H54 (cell line): ENCODE measurements at regions not wholly inside any gene's neighbourhood (a gene's known extent, or its start where the extent isn't known, plus 50 kb on each side); places are given as distances from the start of the nearest gene placed in this dataset.

Experiments used
- DNase-seq: peaks from one replicate; pipeline ENCODE4 v3.0.0; 2011; ENCODE audit warnings: low spot score, mixed read lengths; ENCODE audit not compliant: insufficient read length
- FAIRE-seq: peaks from 3 replicates; lab custom pipeline; 2011; peaks lifted over from hg19 to GRCh38; lab: Jason Lieb, UNC
- POLR2A ChIP-seq: IDR thresholded peaks from 2 replicates; pipeline ENCODE4 v1.6.1; 2011; ENCODE audit warnings: low read depth, mild to moderate bottlenecking, low read length

GRCh38 chr13:104140552-104140951 is 1074.3 kb upstream of the SLC10A2 start:
- FAIRE-seq: peak; percentile 6
- DNase-seq: no peak
- TF ChIP-seq POLR2A: no peak

GRCh38 chr13:104137416-104137815 is 1071.2 kb upstream of the SLC10A2 start:
- FAIRE-seq (peak; percentile 52), DNase-seq (no peak)
- no peak for TF ChIP-seq POLR2A

GRCh38 chr13:104132849-104133248 is 1066.6 kb upstream of the SLC10A2 start:
- FAIRE-seq (no peak), DNase-seq (no peak)
- no peak for TF ChIP-seq POLR2A

GRCh38 chr13:104114101-104114500 is 1047.9 kb upstream of the SLC10A2 start:
- FAIRE-seq (no peak), DNase-seq (no peak)
- no peak for TF ChIP-seq POLR2A

GRCh38 chr13:104111031-104111430 is 1044.8 kb upstream of the SLC10A2 start:
- no peak for FAIRE-seq
- no peak for TF ChIP-seq POLR2A
- DNase-seq: no peak

- TF ChIP-seq POLR2A: no peak
- FAIRE-seq: no peak
Measured at GRCh38 chr13:104106705-104107393, 1040.6 kb upstream of the SLC10A2 start.

GRCh38 chr13:104105418-104106355 is 1039.5 kb upstream of the SLC10A2 start:
- no peak for TF ChIP-seq POLR2A
- DNase-seq (no peak), FAIRE-seq (no peak)

More at GRCh38 chr13:104106705-104107393, 1040.6 kb upstream of the SLC10A2 start:
- DNase-seq: no peak

- TF ChIP-seq POLR2A: no peak
- DNase-seq: no peak
- no peak for FAIRE-seq
Measured at GRCh38 chr13:104099750-104100149, 1033.5 kb upstream of the SLC10A2 start.

GRCh38 chr13:104098421-104098820 is 1032.2 kb upstream of the SLC10A2 start:
- no peak for TF ChIP-seq POLR2A
- DNase-seq (no peak), FAIRE-seq (no peak)

GRCh38 chr13:104086759-104087158 is 1020.5 kb upstream of the SLC10A2 start:
- no peak for TF ChIP-seq POLR2A
- DNase-seq (no peak), FAIRE-seq (no peak)

GRCh38 chr13:104086210-104086609 is 1020.0 kb upstream of the SLC10A2 start:
- no peak for TF ChIP-seq POLR2A
- no peak for FAIRE-seq
- no peak for DNase-seq

- no peak for FAIRE-seq
- no peak for TF ChIP-seq POLR2A
- DNase-seq: no peak
Measured at GRCh38 chr13:104085611-104086010, 1019.4 kb upstream of the SLC10A2 start.

- no peak for FAIRE-seq
- TF ChIP-seq POLR2A: no peak
- DNase-seq: no peak
Measured at GRCh38 chr13:104074326-104074725, 1008.1 kb upstream of the SLC10A2 start.

GRCh38 chr13:104071806-104072205 is 1005.6 kb upstream of the SLC10A2 start:
- DNase-seq (no peak), FAIRE-seq (no peak)
- TF ChIP-seq POLR2A: no peak
